ENCODE measurements at regions not wholly inside any gene's neighbourhood (a gene's known extent, or its start where the extent isn't known, plus 50 kb on each side); places are given as distances from the start of the nearest gene placed in this dataset.
A peak's percentile ranks its signal among the peaks of the same experiment; 100 is the strongest.

DNA sequence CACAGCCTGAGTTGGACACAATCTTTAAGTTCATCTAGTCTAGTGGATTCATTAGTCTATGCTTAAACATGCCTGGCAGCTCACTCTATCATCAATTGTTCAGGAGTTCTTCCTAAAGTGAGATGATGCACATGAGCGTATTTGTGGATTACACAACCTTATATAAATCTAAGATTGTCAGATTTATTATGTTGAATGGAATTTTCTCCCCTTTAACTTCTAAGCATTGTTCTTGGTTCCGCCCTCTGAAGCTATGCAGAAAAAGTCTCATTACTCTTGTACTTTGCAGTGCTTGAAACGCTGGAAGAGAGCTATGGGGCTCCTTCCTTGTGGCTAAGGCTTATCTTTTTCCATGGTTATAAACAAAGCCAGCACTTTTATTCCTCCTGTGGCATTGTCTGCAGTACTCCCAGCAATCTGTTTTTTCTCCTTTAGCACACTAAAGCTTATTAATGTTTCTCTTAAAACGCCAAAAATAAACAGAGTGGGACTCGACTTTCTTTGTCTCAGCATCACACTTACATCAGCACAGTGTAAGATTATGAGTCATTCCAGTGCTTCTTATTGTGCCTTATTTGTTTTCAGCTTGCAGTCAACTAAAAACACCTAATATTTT lies 316.8 kb upstream of the CAMK1G start:
- DNase-seq (ENCODE audit: low read depth), result peak; percentile 16
- TF ChIP-seq CTCF (IDR thresholded peaks at IDR 0.05; ENCODE audit: low read length, missing control alignments), result no peak
- H3K4me3 ChIP-seq (replicated peaks; ENCODE audit: low read depth, low read length), result no peak overlapping the region

DNA sequence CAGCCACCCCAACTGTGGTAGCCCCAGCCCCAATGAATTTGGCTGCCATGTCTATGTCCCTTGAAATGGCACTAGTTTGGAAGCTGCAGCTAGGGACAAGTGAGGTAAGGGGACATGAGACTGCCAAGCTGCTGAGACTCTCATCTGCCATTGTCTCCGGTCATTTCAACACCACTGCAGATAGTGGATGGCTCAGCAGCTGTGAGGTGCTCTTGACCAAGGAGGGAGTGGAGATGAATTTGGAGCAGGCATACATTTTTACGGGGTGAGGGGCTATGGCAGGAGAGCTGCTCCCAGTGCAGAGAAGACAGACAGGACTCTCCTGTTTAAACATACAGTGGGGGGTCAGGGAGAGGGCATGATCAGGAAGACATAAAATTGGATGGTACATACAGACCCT lies 315.5 kb upstream of the CAMK1G start:
- DNase-seq (ENCODE audit: low read depth), result no peak
- no peak for TF ChIP-seq CTCF (IDR thresholded peaks at IDR 0.05; ENCODE audit: low read length, missing control alignments)
- no peak overlapping the region for H3K4me3 ChIP-seq (replicated peaks; ENCODE audit: low read depth, low read length)

- no peak for TF ChIP-seq CTCF (IDR thresholded peaks at IDR 0.05; ENCODE audit: low read length, missing control alignments)
- DNase-seq (ENCODE audit: low read depth), result no peak
Observed at GRCh38 chr1:209268479-209268878, 315.0 kb upstream of the CAMK1G start.

GRCh38 chr1:209276321-209276720 lies 307.2 kb upstream of the CAMK1G start:
- no peak overlapping the region for H3K4me3 ChIP-seq (replicated peaks; ENCODE audit: low read depth, low read length)
- no peak for TF ChIP-seq CTCF (IDR thresholded peaks at IDR 0.05; ENCODE audit: low read length, missing control alignments)
- no peak for DNase-seq (ENCODE audit: low read depth)

More at GRCh38 chr1:209268479-209268878, 315.0 kb upstream of the CAMK1G start:
- no peak overlapping the region for H3K4me3 ChIP-seq (replicated peaks; ENCODE audit: low read depth, low read length)

DNA sequence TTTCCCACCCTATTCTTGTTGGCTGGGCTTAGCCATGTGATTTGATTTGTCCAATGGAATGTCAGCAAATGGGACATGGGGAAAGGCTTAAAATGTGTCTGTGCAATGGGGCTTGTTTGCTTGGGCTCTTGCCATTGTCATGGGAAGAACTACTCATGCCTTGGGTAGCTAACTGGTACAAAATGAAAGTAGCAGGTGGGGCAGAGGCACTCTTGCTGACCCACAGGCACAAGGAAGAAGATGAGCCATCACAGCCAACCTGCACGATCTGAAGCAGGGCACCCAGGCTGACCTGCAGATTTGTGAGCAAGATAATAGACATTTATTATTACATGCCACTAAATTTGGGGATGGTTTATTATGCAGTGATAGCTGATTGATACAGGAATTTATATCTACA lies 305.9 kb upstream of the CAMK1G start:
- no peak for TF ChIP-seq CTCF (IDR thresholded peaks at IDR 0.05; ENCODE audit: low read length, missing control alignments)
- DNase-seq (ENCODE audit: low read depth), result no peak
- no peak overlapping the region for H3K4me3 ChIP-seq (replicated peaks; ENCODE audit: low read depth, low read length)

DNA sequence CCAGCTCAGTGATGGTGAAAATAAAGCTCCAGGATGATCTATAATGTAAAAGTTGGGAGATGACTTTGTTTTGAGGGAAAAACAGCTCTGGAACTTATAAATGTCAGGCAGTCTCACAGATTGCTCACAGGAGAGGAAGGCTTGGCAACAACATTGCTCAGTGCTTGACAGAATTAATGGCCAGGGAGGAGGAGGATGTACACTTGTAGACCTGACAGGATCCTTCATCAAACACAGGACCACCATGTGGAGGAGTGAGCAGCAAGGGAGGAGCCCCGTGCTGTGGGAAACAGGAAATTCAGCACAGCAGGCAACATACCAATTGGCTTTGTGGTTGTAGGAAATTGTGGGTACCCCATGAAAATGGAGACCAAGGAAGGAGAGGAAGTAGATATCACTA lies 291.8 kb upstream of the CAMK1G start:
- TF ChIP-seq CTCF (IDR thresholded peaks at IDR 0.05; ENCODE audit: low read length, missing control alignments), result no peak
- peak; percentile 7 for DNase-seq (ENCODE audit: low read depth)

More for the DNA sequence above, 291.8 kb upstream of the CAMK1G start:
- H3K4me3 ChIP-seq (replicated peaks; ENCODE audit: low read depth, low read length), result no peak overlapping the region

All from fibroblast of pulmonary artery (primary cell).